Gastrocnemius medialis (tissue), 4 donors: ENCODE measurements at regions not wholly inside any gene's neighbourhood (a gene's known extent, or its start where the extent isn't known, plus 50 kb on each side); places are given as distances from the start of the nearest gene placed in this dataset.

Source experiments
- ATAC-seq, 2 donors: fragments of 150-250 bp; one replicate each; pipeline ENCODE4 v1.9.1; 2016
- DNase-seq, 2 donors: peaks; one replicate each; pipeline ENCODE4 v3.0.0-alpha.2; 2019
- H3K27ac ChIP-seq, 4 donors: fragments of 200-600 bp; sonication (generic); 1 replicate in 1 of 4; 2 replicates in 3 of 4; pipeline ENCODE4 v1.5.1; 2016 to 2018; ENCODE audit warnings: mild to moderate bottlenecking in 2 of 4, moderate library complexity in 1 of 4
- H3K27me3 ChIP-seq, 3 donors: fragments of 200-600 bp; sonication (generic) in 2 of 3; 1 replicate in 1 of 3; 2 replicates in 2 of 3; pipeline versions ENCODE4 v1.5.1 to v1.6.0; 2016 to 2019; ENCODE audit warnings: mild to moderate bottlenecking in 1 of 3, moderate library complexity in 1 of 3
- H3K36me3 ChIP-seq, 2 donors: fragments of 200-600 bp; sonication (generic) in 1 of 2; one replicate each; pipeline ENCODE4 v1.5.1; 2017 to 2018
- H3K4me1 ChIP-seq, 2 donors: fragments of 200-600 bp; sonication (generic) in 1 of 2; one replicate each; pipeline ENCODE4 v1.5.1; 2016 to 2017; ENCODE audit warnings: mild to moderate bottlenecking in 2 of 2
- H3K4me3 ChIP-seq, 4 donors: fragments of 200-600 bp; sonication (generic) in 3 of 4; 1 replicate in 1 of 4; 2 replicates in 3 of 4; pipeline ENCODE4 v1.5.1; 2016 to 2019; ENCODE audit warnings: mild to moderate bottlenecking in 2 of 4
- H3K9me3 ChIP-seq, 3 donors: fragments of 200-600 bp; sonication (generic) in 2 of 3; 1 replicate in 1 of 3; 2 replicates in 2 of 3; pipeline ENCODE4 v1.5.1; 2016 to 2019
- POLR2A ChIP-seq, 2 donors: fragments of 450-650 bp; IDR thresholded peaks; one replicate each; pipeline ENCODE4 v1.6.1; 2017; ENCODE audit warnings: antibody characterized with exemption in 2 of 2, mild to moderate bottlenecking in 2 of 2, moderate library complexity in 2 of 2
- in situ Hi-C, 4 donors: fragments of 200-750 bp; cut with MboI; loops; one replicate each; pipeline versions ENCODE4 v1.15.0 to v1.8.0; 2017; ENCODE audit warnings: low sequenced_read_pairs in 4 of 4
- intact Hi-C: fragments of 100-400 bp; cut with DNase I; formaldehyde crosslinking; loops from one replicate; pipeline ENCODE4 v1.15.1; 2023; ENCODE audit warnings: low total_unique reads
- TF ChIP-seq, protein P1 (sequence below), 5 experiments: fragments of 450-650 bp in 3 of 5; fragments of 200-600 bp in 2 of 5; sonication (generic) in 2 of 5; IDR thresholded peaks in 4 of 5; conservative IDR thresholded peaks in 1 of 5; 1 replicate in 4 of 5; 2 replicates in 1 of 5; pipeline ENCODE4 v1.5.1; 2016 to 2019; ENCODE audit warnings: antibody characterized with exemption in 5 of 5, mild to moderate bottlenecking in 3 of 5, moderate library complexity in 3 of 5

DNA sequence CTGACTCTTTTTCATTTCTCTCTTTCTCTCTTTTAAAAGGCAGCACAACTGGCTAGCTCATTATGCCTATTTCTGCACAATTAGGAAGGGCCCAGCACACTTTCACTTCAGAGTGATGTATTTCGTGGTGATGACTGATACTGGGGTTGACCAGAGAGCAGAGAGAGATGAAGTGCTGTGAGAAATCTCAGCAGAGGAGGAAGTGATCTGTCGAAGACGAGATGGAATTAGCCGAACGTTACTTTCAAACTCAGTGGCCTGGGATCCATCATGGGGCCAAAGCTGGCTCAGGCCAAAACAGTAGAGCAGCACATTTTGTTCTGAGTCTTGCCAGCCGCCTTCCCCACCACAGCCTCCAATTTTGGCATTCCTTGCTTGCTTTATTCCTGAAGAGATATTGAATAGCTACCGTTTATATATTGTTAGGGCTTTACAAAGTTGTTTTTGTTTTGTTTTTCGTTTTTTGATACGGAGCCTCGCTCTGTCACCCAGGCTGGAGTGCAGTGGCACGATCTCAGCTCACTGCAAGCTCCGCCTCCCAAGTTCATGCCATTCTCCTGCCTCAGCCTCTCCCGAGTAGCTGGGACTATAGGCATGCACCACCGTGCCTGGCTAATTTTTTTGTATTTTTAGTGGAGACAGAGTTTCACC, 213.2 kb upstream of the ECI2 start:
- in situ Hi-C loops (no loop called here), intact Hi-C loops (no loop called here)
- Histone ChIP-seq H3K4me1 (peaks cover 16 to 21% of the 10 kb centered on the region in 2 donors), H3K4me3 (no peak overlapping the region), H3K9me3 (no peaks in the 10 kb centered on the region), H3K36me3 (no peaks in the 10 kb centered on the region), H3K27ac (no peak overlapping the region), H3K27me3 (no peaks in the 10 kb centered on the region)
- no peak for TF ChIP-seq POLR2A (IDR thresholded peaks at IDR 0.05)
- TF ChIP-seq, protein P1, sequence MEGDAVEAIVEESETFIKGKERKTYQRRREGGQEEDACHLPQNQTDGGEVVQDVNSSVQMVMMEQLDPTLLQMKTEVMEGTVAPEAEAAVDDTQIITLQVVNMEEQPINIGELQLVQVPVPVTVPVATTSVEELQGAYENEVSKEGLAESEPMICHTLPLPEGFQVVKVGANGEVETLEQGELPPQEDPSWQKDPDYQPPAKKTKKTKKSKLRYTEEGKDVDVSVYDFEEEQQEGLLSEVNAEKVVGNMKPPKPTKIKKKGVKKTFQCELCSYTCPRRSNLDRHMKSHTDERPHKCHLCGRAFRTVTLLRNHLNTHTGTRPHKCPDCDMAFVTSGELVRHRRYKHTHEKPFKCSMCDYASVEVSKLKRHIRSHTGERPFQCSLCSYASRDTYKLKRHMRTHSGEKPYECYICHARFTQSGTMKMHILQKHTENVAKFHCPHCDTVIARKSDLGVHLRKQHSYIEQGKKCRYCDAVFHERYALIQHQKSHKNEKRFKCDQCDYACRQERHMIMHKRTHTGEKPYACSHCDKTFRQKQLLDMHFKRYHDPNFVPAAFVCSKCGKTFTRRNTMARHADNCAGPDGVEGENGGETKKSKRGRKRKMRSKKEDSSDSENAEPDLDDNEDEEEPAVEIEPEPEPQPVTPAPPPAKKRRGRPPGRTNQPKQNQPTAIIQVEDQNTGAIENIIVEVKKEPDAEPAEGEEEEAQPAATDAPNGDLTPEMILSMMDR (IDR thresholded peaks at IDR 0.05 in 4 of 5, conservative IDR thresholded peaks at IDR 0.05 in 1 of 5) = no peak
- DNase-seq (no peak), ATAC-seq (no peak)

DNA sequence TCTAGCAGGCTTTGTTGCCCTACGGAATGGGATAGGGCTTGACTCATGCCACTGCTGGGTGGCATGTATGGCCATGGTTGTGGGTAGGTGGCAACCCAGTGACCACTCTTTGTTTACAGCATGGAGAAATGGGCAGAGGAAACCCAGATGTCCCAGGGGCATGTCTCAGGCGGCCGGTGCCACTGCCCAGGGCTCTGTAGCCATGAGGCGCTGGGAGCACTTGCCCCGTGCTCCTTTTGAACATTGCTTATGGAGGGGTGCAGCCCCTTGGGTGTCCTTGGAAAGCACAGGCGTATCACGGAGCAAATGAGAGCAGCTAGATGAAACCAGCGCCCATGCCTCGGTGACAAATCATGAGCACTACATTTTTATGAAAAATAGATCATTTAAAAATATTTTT, 212.5 kb upstream of the ECI2 start:
- H3K36me3 ChIP-seq = no peaks in the 10 kb centered on the region
- in situ Hi-C loops (no loop called here), intact Hi-C loops (no loop called here)
- H3K4me3 ChIP-seq = no peak overlapping the region
- no peak for ATAC-seq
- no peaks in the 10 kb centered on the region for H3K9me3 ChIP-seq
- no peak overlapping the region for H3K27ac ChIP-seq
- H3K4me1 ChIP-seq = peaks cover 16 to 21% of the 10 kb centered on the region in 2 donors
- H3K27me3 ChIP-seq = no peaks in the 10 kb centered on the region
- DNase-seq = no peak
- TF ChIP-seq, protein P1 (IDR thresholded peaks at IDR 0.05 in 4 of 5, conservative IDR thresholded peaks at IDR 0.05 in 1 of 5) = no peak
- TF ChIP-seq POLR2A (IDR thresholded peaks at IDR 0.05) = no peak

DNA sequence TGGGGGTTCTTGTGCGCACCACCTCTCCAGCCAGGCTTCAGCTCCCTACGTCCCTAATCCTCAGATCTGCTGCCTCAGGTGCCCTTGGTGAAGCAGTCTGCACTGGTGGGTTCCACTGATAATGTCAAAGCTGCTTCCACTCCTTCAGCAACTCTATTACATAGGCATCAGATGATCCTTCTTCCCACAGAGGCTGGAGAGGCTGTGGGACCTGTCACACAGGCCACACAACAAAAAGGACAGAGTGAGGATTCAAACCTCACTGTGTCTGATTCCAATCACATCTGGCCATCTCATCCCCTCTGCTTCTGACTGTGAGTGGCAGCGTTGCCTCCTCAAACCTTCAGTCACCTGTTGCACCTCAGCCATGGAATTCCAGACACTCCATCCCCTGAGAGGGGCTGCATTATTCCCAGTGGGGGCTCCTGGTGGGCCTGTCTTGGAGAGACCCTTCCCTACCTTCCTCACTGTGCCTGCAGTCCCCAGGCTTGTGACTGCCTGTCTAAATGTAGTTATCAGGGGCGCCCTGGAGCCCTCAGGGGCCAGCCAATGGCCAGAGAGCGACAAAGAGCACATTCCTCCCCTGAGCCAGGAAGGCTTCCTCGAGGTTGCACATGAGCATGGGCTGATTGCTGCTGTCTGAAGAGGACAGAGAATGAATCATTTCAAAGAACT, 211.4 kb upstream of the ECI2 start:
- no peak for ATAC-seq
- in situ Hi-C loops (no loop called here), intact Hi-C loops (no loop called here)
- Histone ChIP-seq H3K4me3 (no peak overlapping the region), H3K27me3 (no peaks in the 10 kb centered on the region), H3K4me1 (peaks cover 12 to 16% of the 10 kb centered on the region in 2 donors), H3K27ac (no peak overlapping the region), H3K36me3 (no peaks in the 10 kb centered on the region), H3K9me3 (no peaks in the 10 kb centered on the region)
- TF ChIP-seq, protein P1 (IDR thresholded peaks at IDR 0.05 in 4 of 5, conservative IDR thresholded peaks at IDR 0.05 in 1 of 5) = no peak
- no peak for TF ChIP-seq POLR2A (IDR thresholded peaks at IDR 0.05)
- no peak for DNase-seq

DNA sequence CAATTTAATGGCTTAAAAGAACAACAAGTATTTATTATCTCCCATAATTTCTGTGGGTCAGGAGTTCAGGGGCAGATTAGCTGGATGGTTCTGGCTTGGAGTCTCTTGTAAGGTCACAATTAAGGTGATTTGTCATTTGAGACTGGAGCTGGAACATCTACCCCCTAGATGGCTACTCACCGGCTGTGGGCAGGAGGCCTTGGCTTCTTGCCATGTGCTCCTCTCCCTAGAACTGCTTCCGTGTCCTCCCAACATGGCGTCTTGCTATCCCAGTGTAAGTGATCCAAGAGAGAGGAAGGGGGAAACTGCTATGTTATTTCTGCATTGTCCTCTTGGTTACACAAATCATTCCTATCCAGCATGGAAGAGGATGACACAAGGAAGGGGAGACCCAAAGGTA, 210.2 kb upstream of the ECI2 start:
- H3K27ac ChIP-seq = no peak overlapping the region
- DNase-seq (no peak), ATAC-seq (no peak)
- TF ChIP-seq, protein P1 (IDR thresholded peaks at IDR 0.05 in 4 of 5, conservative IDR thresholded peaks at IDR 0.05 in 1 of 5) = no peak
- no peak for TF ChIP-seq POLR2A (IDR thresholded peaks at IDR 0.05)
- H3K4me1 ChIP-seq = peaks cover 2 to 3% of the 10 kb centered on the region in 2 donors
- H3K9me3 ChIP-seq = no peaks in the 10 kb centered on the region
- no peaks in the 10 kb centered on the region for H3K36me3 ChIP-seq
- in situ Hi-C loops (no loop called here), intact Hi-C loops (no loop called here)
- H3K27me3 ChIP-seq = no peaks in the 10 kb centered on the region
- H3K4me3 ChIP-seq = no peak overlapping the region
